GM21526 (cell line): ENCODE measurements at regions not wholly inside any gene's neighbourhood (a gene's known extent, or its start where the extent isn't known, plus 50 kb on each side); places are given as distances from the start of the nearest gene placed in this dataset.
A peak's percentile ranks its signal among the peaks of the same experiment; 100 is the strongest.
"Not testable (repeated sequence)": the region's sequence is repeated elsewhere in the genome, so short reads cannot be mapped to it uniquely, and the experiment has no call there.

Source experiments
- ATAC-seq: cut with Tn5 transposase; IDR thresholded peaks from one replicate; pipeline ENCODE4 v1.9.1; 2021; ENCODE audit warnings: moderate library complexity; ENCODE audit not compliant: unreplicated experiment, low FRiP score

DNA sequence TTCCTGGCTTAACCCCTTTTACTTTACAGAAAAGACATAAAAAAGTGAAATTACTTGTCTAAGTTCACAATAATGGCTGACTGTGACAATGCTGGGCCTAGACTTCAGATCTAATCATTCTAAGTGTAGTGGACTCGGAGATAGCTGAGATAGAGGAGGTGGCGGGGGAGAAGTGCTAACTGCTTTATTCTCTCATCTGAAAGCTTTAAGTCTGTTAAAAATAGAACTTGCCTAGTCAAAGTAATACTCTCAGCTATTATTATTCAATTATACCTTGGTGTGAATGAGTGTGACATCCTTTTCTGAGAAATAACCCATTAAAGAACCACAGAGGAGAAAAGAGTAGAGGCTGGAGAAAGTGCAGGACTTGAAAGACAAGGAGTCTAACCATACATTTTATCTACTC, 96.1 kb upstream of the OLIG2 start:
- ATAC-seq, result peak; percentile 55

DNA sequence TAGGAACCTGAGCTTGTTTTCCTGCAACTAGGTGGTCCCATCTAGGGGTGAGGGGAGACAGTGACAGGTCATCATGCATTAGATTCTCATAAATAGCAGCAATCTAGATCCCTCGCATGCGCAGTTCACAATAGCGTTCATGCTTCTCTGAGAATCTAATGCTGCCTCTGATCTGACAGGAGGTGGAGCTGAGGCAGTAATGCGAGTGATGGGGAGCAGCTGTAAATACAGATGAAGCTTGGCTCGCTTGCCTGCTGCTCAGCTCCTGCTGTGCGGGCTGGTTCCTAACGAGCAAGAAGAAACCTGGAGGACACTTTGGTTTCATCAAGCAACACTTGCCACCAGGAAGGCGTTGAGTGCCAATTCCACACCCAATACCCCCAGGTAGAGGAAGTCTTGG, 95.1 kb upstream of the OLIG2 start:
- ATAC-seq, result no peak

DNA sequence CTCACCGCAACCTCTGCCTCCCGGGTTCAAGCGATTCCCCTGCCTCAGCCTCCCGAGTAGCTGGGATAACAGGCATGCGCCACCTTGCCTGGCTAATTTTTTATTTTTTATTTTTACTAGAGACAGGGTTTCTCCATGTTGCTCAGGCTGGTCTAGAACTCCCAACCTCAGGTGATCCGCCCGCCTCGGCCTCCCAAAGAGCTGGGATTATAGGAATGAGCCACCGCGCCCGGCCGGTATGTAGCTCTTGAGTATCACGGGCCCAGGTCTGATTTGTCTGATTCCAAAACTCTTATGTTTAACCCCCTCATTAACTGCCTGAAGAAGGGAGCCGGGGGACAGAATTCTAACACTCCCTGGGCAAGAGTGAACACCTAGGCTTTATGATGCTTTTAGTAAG, 91.7 kb upstream of the OLIG2 start:
- not testable (repeated sequence) for ATAC-seq

DNA sequence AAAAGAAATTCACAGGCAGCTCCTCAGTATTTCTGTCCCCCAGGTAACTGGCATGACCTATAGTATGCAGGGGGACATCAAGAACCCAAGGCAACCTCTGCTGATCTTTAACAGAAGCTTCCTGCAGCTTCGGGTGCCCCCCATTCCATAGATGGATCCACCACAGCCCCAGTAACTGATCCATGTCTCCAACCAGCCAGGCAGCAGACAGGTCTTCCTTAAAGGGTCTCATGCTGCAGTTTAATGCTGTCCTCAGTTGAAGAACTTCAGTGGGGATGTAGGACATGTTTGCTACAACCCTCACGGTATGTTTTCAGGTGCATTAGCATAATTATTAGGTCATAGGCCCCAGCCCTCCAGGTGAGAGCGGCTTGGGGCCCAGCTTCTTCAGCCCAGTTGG, 90.9 kb upstream of the OLIG2 start:
- ATAC-seq, result no peak

DNA sequence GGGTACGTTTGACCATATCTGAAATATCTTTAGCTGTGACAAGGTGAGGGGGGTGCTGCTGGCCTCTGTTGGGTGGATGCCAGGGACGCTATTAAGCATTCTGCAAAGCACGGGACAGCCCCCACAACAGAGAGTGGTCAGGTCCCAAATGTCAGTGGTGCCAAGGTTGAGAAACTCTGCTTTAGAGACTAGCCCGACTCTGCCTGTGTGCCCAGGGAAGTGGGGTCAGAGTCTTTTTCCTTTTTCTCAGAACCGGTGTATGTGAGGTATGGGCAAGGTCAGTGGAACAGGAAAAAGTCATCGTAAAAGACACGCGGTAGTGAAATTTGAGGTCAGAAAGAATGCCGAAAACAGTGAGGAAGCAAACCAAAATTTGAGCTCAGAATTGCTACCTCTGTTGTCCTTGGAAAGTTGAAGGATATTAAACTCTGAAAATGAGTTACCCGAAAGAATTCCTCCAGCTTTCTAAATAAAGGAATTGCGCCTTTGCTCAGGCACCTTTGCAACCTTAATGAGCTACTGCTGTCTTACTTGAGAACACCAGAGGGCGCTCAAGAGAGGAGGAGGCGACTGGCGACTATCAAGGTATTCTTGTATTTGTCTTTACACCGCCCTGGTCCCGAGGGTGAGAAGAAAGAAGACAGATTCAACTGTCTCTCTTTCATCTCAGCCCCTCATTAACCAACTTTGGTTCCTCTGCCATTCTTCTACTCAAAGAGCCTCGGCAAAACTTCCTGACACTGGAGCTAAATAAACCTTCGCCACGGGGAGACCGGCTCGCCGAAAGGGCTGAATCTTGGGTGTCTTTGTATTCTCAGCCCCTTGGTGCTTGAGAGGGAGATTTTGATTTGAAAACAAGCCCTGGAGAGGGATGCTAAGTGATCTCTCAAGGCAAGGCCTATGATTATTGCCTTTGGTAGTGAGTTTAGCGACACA, 85.4 kb upstream of the OLIG2 start:
- ATAC-seq, result no peak

DNA sequence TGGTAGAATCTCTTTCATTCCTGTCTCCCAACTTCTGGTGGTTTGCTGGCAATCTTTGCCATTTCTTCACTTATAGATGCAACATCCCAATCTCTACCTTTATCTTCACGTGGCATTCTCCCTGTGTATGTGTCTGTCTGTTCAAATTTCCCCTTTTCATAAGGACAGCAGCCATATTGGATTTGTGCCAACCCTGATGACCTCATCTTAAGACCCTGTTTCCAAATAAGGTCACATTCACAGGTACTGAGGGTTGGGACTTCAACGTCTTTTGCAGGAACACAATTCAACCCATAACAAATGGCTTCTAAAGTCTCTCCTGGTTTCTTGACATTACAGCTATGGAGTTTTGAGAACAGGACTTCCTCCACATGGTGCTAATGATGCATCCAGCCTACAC, 84.5 kb upstream of the OLIG2 start:
- no peak for ATAC-seq

DNA sequence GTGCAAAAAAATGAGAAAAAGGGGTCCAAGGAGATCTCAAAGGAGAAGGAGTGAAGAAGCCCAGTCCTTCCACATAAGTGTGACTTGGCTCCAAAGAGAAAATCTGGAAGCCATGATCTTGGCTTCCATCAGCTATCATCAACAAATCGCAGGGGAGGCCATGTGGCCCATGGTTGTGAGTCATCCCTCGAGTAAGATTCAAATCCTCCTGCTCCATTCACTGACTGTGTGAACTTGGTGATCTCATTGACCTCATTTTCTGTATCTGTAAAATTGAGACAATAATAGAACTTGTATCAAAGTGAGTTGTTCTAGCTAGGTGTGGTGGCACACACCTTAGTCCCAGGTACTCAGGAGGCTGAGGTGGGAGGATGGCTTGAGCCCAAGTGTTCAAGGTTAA, 79.1 kb upstream of the OLIG2 start:
- ATAC-seq, result no peak

DNA sequence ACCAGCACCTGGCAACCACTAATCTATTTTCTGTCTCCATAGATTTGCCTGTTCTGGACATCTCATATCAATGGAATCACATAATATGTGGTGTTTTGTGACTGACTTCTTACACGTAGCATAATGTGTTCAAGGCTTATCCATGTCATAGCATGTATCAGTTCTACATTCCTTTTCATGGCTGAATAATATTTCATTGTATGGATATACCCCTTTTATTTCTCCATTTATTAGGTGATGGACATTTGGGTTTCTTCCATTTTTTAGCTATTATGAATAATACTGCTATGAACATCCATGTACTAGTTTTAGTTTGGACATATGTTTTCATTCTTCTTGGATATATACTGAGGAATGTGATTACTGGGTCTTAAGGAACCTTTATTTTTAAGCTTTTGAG, 78.0 kb upstream of the OLIG2 start:
- ATAC-seq, result no peak

DNA sequence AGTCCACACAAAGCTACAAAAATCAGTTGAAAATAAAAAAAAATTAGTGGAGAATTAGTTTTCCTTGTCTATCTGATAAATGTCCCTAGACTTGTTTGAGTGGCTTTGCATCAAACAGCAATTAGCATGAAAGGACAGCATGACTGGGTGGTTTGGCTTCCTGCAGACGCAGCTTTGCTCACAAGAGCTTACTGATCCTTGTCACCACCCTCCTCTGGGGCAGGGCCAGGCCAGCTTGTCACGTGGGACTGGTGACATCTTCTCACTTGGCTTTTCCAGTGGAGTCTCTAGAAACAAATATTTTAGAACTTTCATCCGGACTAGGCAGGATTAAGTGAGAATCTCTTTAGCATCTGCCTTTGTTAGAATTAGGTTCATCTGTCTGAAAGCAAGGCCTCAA, 76.0 kb upstream of the OLIG2 start:
- no peak for ATAC-seq

DNA sequence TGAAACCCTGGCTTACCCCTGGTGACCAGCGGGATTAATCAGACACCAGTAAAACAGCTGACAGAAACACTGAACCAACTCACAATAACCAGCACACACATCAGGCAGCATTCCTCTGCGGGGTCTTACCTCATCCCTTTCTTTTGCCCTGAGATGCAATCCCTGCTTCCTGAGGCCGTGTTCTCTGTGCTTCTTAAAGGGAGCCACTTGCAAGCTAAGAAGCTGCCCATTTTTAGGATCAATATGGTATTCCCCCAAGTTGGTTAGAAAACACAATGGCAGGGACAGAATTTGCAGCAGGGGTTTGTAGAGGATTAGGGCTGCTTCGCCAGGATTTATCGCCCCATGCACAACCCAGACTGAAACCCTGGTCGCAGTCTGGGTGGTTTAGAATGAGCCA, 74.7 kb upstream of the OLIG2 start:
- no peak for ATAC-seq

DNA sequence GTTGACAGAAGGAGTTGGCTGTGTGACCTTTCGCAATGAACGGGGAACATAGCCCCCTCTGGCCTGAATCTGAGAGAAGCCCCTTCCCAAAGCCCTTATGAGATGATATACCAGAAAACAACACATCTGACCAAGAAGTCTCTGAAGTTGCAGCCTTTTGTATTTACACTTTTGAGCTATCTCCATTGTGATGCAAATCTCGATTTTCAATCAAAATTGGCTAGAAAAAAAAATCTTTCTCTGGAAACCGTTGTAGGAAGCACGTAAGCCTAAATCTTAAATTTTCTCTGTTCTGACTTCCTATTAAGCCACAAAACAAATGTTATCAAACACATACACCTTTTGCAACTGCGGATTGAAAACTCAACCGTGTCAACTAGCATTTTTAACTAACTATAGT, 71.4 kb upstream of the OLIG2 start:
- ATAC-seq, result no peak

DNA sequence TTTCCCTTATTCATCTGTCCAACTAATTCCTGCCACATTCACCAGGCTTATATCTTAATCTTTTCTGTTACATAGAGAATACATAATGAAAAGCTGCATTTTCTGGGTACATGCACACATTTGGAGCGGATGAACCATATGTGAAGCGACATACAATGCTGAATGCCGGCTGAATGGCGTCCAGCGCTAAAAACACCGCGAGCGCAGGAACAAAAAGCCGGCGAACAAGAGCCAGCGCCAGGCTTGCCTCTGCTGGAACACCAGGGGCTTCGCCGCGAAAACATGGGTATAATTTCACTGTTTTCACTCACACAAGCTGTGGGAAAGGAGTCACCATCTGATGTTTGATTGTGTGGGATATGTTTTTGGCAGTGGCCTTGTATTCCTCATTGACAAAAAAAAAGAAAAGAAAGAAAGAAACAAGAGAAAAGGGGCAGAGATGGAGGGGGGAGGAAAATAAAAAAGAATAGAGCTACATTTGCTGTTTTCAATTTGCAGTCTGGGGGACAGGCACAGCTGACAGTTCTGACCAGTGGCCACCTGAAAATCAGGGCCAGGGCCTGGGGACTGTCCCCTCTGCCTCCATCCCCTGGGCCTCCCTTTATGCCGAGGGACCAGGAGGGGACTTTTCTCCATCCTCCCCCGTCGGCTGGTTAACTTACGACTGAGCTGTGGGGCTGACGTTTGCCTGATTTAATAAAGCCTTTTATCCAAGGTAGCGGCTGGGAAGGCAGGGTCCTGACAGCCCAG, 70.2 kb upstream of the OLIG2 start:
- ATAC-seq, result no peak

DNA sequence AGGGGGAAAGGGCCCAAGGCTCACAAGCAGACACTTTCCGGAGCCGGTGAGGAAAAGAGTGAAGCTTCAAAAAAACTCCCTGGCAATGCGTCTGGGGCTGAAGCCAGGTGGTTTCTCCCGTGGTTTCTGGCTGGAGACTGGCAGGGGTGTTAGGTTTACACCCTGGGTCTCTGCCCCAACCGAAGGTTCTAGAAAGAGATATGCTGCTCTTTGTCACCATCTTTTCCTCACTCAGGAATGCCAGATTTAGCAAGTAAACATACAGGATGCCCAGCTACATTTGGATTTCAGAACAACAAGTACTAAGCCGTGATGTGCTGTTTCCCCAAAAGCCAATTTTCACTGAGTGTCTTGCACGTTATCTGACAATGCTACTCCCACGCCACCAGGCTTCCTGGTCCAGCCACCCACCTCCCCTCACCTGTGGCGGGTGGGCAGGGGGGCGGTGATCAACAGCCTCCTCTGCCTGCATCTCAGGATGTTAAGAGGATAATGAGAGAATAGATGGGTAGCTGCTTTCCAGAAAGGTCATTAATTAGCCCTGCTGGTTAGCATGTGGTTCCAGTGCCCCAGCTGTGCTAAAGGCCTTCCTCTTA, 69.6 kb upstream of the OLIG2 start:
- ATAC-seq, result no peak

DNA sequence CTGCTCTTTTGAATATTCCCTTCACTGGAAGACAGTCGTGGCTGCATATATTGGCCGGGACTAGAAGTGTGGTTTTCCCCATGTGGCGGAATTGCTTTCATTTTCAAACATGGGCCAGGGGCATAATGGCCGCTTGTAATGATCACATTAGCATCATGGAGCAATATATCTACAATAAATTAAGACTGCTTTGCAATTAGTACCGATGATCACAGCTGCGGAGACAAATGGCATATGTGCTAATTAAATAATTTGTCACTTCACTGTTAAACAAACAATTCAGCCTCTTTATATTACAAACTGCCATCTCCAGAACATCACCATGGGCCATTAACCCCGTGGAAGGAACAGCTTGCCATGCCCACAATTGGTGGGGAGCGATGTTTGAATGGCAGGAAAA, 68.2 kb upstream of the OLIG2 start:
- ATAC-seq, result no peak

DNA sequence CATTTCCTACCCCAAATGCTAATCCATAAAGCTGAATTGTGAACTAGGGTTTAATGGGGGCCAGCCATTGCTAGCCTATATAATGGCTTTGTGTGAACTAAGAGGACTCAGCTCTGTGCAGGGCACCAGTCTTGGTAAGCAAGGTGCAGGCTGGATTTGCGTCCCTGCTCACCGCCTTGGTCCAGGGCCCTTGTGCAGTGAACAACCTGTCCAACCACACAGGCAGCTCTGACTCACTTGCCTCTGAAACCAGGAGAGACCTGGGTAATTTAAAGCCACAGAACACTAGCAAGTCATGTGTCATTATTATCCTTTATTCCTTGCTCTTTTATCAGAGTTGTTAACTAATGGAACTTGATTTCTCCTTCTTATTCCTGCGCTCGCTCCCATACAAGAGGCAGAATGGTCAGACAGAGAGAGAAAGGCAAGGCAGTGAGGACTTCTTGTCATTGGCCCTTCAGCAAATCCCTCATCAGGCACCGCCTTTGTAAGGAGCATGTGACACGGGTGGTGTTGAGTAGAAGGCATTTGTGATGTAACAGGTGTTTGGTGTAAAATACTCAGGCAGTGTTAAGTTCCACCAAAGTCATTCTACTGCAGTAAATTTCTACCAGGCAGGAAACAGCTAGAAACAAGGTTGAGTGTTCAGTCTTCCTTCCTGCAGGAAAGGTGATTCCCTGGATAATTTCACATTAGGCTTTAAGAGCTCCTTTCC, 67.3 kb upstream of the OLIG2 start:
- no peak for ATAC-seq

DNA sequence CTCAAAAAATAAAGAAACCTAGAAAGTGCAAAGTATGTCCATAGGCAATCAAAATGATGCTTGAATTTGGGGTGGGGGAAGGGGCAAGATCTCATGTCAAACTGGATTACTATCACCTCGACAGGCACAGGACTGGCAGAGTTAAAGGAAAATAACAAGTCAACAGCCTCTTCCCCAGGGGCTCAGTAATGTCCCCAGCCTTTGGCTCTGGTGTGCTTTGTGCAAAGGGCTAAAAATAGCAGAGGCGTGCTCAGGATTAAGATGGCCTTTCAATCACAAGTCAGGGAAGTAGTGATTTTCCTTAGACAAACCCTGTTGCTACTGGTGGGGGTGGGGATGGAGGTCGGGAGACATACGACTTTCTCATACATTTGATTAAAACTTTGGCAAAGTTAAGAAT, 63.5 kb upstream of the OLIG2 start:
- no peak for ATAC-seq

DNA sequence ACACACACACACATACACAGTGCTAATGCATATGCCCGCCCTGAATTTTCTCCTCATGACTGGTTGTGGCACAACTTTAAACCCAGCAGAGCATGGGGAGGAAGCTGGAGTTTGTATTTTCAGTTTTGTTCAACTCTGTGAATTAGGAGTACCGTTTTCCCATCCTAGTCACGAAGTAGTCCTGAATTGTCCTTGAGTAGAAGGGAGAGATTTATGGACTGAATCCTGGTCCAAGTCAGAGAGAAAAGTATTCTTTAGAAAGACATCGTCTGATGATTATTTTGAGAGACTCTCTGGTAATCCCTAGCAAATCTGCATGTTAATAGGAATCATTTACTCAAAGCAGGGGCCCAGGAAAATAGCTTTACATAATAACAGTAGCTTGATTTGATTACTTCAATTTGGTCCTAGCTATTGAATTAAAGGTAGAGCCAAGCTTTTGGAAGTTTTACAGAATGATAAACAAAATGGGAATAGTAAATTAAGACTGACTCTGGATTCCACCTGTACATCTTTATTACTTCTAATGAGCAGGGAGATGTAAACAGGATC, 60.5 kb upstream of the OLIG2 start:
- ATAC-seq, result no peak

DNA sequence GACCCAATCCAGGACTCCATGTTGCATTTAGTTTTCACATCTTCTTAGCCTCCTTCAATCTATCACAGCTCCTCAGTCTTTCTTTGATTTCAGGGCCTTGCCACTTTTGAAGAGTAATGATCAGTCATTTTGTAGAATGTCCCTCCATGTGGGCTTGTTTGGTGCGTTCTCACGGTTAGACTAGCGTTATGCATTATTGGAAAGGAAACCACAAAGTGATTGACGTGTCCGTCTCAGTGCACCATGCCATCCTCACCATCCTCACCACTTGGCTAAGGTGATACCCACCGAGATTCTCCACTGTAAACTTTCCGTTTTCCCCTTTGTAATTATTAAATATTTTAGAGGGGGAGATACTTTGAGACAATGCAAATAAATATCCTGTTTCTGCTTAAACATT, 59.6 kb upstream of the OLIG2 start:
- no peak for ATAC-seq

DNA sequence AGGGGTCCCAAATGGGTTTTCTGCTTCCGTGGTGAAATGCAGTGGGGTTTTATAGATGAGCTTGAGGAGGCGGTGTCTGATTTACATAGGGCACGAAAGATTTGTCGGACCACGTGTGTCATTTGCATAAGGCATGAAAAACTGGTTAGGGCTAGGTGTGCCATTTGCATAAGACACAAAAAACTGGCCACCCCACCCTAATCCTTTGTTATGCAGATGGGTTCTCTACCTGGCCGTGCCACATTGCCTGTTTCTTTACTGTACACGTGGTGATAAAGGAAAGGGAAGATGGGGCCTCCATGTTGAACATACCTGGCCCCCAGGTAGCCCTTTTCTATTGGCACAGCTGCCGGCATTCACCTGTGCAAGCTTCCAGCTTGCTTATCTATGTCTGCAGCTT, 57.6 kb upstream of the OLIG2 start:
- not testable (repeated sequence) for ATAC-seq

DNA sequence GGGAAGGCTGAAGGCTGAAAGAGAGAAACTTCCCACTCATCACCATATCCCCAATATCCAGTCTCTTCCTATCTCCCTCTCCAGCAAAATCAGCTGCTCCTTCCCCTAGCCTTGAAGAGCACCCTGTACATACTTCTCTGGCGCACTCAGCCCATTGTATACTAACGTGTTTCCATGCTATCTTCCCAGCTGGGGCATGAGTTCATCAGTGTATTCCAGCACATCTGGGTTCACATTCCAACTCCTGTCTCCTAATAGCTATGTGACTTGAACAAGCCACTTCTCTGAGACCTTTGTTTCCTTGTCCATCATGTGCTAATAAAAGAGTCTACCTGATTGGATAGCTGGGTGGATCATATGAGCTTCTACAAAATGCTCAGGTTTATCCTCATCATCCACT, 51.1 kb upstream of the OLIG2 start:
- ATAC-seq, result no peak
